Neural cell (in vitro differentiated cells): ENCODE measurements at regions not wholly inside any gene's neighbourhood (a gene's known extent, or its start where the extent isn't known, plus 50 kb on each side); places are given as distances from the start of the nearest gene placed in this dataset.

ENCODE experiments used
- EP300 ChIP-seq: fragments of 450-650 bp; conservative IDR thresholded peaks from 2 replicates; pipeline ENCODE4 v1.6.1; 2014; ENCODE audit warnings: antibody characterized with exemption, mild to moderate bottlenecking, moderate library complexity; ENCODE audit not compliant: poor library complexity, severe bottlenecking
- EZH2 ChIP-seq: fragments of 200-600, 300-800 bp; shearing (Covaris generic), sonication (generic); IDR thresholded peaks from 2 replicates; pipeline ENCODE4 v1.6.1; 2014; ENCODE audit warnings: antibody characterized with exemption, low read length, borderline replicate concordance, mild to moderate bottlenecking; ENCODE audit not compliant: insufficient read depth, poor library complexity, severe bottlenecking
- MXI1 ChIP-seq: fragments of 450-650 bp; conservative IDR thresholded peaks from 2 replicates; pipeline ENCODE4 v1.6.1; 2014; ENCODE audit warnings: antibody characterized with exemption, mild to moderate bottlenecking; ENCODE audit not compliant: poor library complexity, severe bottlenecking
- POLR2AphosphoS5 ChIP-seq: IDR thresholded peaks from 2 replicates; pipeline ENCODE4 v1.6.1; 2012
- RAD21 ChIP-seq: fragments of 450-650 bp; conservative IDR thresholded peaks from 2 replicates; pipeline ENCODE4 v1.6.1; 2014; ENCODE audit warnings: antibody characterized with exemption, mild to moderate bottlenecking, moderate library complexity
- SMC3 ChIP-seq: fragments of 450-650 bp; conservative IDR thresholded peaks from 2 replicates; pipeline ENCODE4 v1.6.1; 2014; ENCODE audit warnings: antibody characterized with exemption, mild to moderate bottlenecking, moderate library complexity; ENCODE audit not compliant: poor library complexity
- TAF1 ChIP-seq: IDR thresholded peaks from 2 replicates; pipeline ENCODE4 v1.6.1; 2012; ENCODE audit warnings: low read depth
- TF ChIP-seq, protein P1 (sequence below): fragments of 450-650 bp; IDR thresholded peaks from 2 replicates; pipeline ENCODE4 v1.5.1; 2014; ENCODE audit warnings: antibody characterized with exemption, mild to moderate bottlenecking, moderate library complexity; ENCODE audit not compliant: poor library complexity, severe bottlenecking
- TF ChIP-seq, protein P2 (sequence below): IDR thresholded peaks from 2 replicates; pipeline ENCODE4 v1.6.1; 2012; ENCODE audit warnings: borderline replicate concordance

DNA sequence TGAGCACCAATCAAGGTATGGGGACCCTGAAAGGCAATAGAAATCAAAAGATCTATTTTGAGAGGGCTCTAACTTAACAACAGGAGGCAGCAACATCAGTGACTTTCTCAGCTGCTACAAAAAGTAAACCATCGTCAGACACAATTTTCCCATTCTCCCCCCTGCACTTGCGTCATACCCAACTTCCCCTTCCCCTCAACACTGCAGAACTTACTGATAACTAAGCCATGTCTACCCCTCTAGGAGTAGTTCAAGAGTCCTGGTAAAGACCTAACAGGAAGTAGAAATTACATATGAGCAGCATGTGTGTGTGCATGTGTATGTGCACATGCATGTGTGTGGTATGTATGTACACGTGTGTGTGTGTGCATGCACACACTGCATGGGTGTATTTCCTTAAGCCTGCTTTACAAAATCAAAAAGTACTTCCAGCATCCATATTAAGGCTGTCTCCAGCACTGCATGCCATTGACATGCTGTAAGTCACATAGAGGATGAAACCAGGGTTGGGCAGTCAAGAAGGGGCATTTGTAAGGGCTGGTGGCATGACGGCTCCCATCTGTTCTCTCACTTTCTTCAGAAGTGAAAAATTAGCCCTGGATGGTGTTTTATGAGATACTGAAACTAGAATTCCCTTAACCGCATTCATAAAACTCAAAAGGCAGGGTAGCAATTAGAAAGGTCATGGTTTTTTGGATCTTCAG is 460.1 kb upstream of the RUNX1 start:
- TF ChIP-seq, protein P1, sequence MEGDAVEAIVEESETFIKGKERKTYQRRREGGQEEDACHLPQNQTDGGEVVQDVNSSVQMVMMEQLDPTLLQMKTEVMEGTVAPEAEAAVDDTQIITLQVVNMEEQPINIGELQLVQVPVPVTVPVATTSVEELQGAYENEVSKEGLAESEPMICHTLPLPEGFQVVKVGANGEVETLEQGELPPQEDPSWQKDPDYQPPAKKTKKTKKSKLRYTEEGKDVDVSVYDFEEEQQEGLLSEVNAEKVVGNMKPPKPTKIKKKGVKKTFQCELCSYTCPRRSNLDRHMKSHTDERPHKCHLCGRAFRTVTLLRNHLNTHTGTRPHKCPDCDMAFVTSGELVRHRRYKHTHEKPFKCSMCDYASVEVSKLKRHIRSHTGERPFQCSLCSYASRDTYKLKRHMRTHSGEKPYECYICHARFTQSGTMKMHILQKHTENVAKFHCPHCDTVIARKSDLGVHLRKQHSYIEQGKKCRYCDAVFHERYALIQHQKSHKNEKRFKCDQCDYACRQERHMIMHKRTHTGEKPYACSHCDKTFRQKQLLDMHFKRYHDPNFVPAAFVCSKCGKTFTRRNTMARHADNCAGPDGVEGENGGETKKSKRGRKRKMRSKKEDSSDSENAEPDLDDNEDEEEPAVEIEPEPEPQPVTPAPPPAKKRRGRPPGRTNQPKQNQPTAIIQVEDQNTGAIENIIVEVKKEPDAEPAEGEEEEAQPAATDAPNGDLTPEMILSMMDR, result no peak
- TF ChIP-seq EZH2 (no peak), MXI1 (no peak), EP300 (no peak), TAF1 (no peak), RAD21 (no peak), POLR2AphosphoS5 (no peak), SMC3 (no peak)
- TF ChIP-seq, protein P2, sequence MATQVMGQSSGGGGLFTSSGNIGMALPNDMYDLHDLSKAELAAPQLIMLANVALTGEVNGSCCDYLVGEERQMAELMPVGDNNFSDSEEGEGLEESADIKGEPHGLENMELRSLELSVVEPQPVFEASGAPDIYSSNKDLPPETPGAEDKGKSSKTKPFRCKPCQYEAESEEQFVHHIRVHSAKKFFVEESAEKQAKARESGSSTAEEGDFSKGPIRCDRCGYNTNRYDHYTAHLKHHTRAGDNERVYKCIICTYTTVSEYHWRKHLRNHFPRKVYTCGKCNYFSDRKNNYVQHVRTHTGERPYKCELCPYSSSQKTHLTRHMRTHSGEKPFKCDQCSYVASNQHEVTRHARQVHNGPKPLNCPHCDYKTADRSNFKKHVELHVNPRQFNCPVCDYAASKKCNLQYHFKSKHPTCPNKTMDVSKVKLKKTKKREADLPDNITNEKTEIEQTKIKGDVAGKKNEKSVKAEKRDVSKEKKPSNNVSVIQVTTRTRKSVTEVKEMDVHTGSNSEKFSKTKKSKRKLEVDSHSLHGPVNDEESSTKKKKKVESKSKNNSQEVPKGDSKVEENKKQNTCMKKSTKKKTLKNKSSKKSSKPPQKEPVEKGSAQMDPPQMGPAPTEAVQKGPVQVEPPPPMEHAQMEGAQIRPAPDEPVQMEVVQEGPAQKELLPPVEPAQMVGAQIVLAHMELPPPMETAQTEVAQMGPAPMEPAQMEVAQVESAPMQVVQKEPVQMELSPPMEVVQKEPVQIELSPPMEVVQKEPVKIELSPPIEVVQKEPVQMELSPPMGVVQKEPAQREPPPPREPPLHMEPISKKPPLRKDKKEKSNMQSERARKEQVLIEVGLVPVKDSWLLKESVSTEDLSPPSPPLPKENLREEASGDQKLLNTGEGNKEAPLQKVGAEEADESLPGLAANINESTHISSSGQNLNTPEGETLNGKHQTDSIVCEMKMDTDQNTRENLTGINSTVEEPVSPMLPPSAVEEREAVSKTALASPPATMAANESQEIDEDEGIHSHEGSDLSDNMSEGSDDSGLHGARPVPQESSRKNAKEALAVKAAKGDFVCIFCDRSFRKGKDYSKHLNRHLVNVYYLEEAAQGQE, result no peak
